ENCODE measurements at regions not wholly inside any gene's neighbourhood (a gene's known extent, or its start where the extent isn't known, plus 50 kb on each side); places are given as distances from the start of the nearest gene placed in this dataset.
"Not testable (repeated sequence)": the region's sequence is repeated elsewhere in the genome, so short reads cannot be mapped to it uniquely, and the experiment has no call there.

- not testable (repeated sequence) for DNase-seq (ENCODE audit: low read depth); H3K4me3 ChIP-seq (ENCODE audit: low read depth, low read length)
Measured at GRCh38 chr10:93127642-93128215, 54.0 kb downstream of the CYP26A1 start.

DNA sequence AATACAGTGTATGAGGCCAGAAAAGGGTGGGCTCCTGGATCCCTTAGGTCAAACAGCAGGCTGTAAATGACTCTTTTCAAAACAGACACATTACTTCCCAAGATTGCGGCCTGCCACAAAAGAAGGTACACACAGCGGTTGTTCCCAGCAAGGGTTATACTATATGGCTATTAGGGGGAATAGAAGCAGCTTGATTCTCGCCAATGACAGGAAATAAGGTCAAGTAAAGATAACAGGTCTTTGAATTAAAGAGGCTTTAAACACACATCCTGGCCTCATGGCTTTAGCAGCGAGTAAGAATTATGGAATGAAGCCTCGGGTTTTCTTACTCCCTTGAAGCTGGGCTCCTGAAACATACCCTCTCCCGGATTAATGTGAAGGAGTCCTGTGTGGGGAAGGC is 58.3 kb downstream of the CYP26A1 start:
- no peak for DNase-seq (ENCODE audit: low read depth)
- TF ChIP-seq, protein P1, sequence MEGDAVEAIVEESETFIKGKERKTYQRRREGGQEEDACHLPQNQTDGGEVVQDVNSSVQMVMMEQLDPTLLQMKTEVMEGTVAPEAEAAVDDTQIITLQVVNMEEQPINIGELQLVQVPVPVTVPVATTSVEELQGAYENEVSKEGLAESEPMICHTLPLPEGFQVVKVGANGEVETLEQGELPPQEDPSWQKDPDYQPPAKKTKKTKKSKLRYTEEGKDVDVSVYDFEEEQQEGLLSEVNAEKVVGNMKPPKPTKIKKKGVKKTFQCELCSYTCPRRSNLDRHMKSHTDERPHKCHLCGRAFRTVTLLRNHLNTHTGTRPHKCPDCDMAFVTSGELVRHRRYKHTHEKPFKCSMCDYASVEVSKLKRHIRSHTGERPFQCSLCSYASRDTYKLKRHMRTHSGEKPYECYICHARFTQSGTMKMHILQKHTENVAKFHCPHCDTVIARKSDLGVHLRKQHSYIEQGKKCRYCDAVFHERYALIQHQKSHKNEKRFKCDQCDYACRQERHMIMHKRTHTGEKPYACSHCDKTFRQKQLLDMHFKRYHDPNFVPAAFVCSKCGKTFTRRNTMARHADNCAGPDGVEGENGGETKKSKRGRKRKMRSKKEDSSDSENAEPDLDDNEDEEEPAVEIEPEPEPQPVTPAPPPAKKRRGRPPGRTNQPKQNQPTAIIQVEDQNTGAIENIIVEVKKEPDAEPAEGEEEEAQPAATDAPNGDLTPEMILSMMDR (IDR thresholded peaks at IDR 0.05; ENCODE audit: insufficient read depth, low read length) = no peak
- H3K4me3 ChIP-seq (ENCODE audit: low read depth, low read length) = no peak overlapping the region

DNA sequence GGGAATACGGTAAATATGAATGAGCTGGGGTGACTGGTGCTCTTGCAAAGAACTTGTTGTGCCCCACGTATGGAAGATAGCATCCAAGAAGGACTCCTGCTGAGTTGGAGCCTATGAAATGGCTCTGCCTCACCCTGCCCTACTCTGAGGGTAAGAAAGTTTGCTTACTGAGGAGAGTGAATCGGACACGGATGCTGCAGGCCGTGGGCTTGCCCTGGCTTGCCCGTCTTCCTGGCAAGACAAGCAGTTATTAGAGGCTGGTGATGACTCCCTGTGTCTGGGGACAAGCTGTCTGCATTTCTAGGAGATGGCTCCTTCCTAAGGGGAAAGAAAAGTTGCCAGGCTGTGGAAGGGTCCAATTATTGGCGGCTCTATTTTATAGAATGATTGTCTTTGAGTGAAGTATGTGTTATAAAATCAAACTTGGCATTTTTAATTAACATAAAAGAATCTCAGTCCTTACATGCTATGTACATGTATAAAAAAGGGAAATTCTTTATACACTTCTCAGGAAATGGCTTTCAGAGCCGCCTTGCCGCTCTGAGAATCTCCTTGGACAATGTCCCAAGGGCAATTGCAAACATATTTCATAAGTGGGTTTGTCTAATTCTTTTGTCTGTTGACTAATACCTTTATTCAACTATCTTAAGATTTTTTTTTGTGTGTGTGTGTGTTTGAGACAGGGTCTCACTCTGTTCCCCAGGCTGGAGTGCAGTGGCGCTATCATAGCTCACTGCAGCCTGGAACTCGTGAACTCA is 64.6 kb downstream of the CYP26A1 start:
- no peak overlapping the region for H3K4me3 ChIP-seq (ENCODE audit: low read depth, low read length)
- DNase-seq (ENCODE audit: low read depth) = no peak
- TF ChIP-seq, protein P1 (IDR thresholded peaks at IDR 0.05; ENCODE audit: insufficient read depth, low read length) = no peak

DNA sequence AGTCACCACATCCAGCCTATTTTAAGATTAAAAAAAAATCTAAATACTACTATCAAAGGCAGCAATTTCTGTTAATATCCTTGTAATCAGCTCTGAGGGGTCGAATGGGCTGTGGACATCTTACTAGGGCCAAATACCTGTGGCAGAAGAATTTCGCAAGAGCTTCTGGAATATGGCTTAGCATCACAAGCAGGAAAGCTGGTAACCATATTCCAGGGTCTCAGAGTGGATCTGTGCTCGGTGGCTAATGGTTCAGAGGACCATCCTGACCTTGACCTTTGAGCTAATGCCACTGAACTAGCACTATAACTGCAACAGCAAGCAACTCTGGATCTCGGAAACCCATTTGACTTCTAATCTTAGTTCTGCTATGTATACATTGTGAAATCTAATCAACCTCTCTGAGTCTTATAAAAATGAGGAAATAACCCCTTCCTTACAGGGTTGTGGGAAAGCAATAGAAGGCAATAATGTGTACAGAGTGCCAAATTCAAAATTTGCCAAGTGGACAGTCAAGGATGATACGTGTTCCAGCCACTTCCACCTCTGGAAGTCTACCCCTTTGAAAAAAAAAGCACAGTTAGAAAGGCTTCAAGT is 65.5 kb downstream of the CYP26A1 start:
- TF ChIP-seq, protein P1 (IDR thresholded peaks at IDR 0.05; ENCODE audit: insufficient read depth, low read length) = no peak

DNA sequence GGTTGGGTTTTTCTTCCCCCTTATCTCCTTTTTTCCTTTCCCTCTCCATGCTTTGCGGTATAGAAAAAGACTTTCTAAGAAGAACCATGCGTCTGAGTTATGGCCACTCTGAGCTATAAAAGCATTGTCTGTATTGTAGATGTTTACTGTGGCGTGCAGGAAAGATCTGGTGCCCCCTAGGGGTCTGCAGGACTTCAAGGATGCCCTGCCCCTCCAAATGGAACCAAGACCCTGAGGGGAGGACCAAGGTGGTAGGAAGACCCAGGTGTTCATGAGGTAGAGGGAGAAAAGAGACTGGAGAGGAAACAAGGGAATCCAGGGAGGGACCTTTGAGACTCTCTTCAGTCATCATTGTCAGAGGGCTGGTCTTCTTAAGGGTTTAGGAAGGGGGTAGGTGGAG is 68.8 kb downstream of the CYP26A1 start:
- TF ChIP-seq, protein P1 (IDR thresholded peaks at IDR 0.05; ENCODE audit: insufficient read depth, low read length) = no peak
- no peak for DNase-seq (ENCODE audit: low read depth)
- H3K4me3 ChIP-seq (ENCODE audit: low read depth, low read length) = no peak overlapping the region

More for the DNA sequence above, 65.5 kb downstream of the CYP26A1 start:
- H3K4me3 ChIP-seq (ENCODE audit: low read depth, low read length) = no peak overlapping the region
- no peak for DNase-seq (ENCODE audit: low read depth)

- DNase-seq (ENCODE audit: low read depth) = no peak
- TF ChIP-seq, protein P1 (IDR thresholded peaks at IDR 0.05; ENCODE audit: insufficient read depth, low read length) = no peak
- H3K4me3 ChIP-seq (ENCODE audit: low read depth, low read length) = no peak overlapping the region
Measured at GRCh38 chr10:93143281-93143680, 69.6 kb downstream of the CYP26A1 start.

GRCh38 chr10:93146336-93146735 is 72.6 kb downstream of the CYP26A1 start:
- TF ChIP-seq, protein P1 (IDR thresholded peaks at IDR 0.05; ENCODE audit: insufficient read depth, low read length) = no peak
- no peak for DNase-seq (ENCODE audit: low read depth)
- H3K4me3 ChIP-seq (ENCODE audit: low read depth, low read length) = no peak overlapping the region
